ENCODE measurements at regions not wholly inside any gene's neighbourhood (a gene's known extent, or its start where the extent isn't known, plus 50 kb on each side); places are given as distances from the start of the nearest gene placed in this dataset.
A peak's percentile ranks its signal among the peaks of the same experiment; 100 is the strongest.

DNA sequence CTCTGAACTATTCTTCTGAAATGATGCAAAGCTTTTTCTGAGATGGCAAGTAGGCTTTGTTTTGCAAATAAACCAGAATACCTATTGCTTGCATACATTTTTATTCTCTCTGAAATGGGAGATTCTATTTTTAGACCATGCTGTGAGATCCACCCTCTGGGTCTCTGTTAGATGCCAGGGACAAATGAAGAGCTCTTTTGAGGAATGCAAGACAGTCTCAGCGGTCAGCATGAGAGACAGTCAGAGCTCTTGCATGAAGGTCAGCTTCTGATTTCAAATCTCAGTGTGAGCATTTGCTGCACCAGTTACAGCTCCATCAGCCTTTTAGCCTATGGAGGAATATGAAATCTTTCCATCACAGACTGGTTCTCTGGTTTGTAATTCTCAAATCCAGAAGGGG is 429.9 kb upstream of the KLF6 start:
- in situ Hi-C loops (cut with HindIII; ENCODE audit: low pct_unique_long_range_greater_than_20kb, low sequenced_read_pairs) = no loop called here
- no peak for TF ChIP-seq JUND (IDR thresholded peaks at IDR 0.05; ENCODE audit: low read depth)
- no peak for DNase-seq (ENCODE audit: low read depth in 1 of 2, low spot score in 1 of 2)

GRCh38 chr10:4213441-4213840 is 428.4 kb upstream of the KLF6 start:
- DNase-seq (ENCODE audit: low read depth in 1 of 2, low spot score in 1 of 2) = no peak
- in situ Hi-C loops (cut with HindIII; ENCODE audit: low pct_unique_long_range_greater_than_20kb, low sequenced_read_pairs) = no loop called here
- no peak for TF ChIP-seq JUND (IDR thresholded peaks at IDR 0.05; ENCODE audit: low read depth)

DNA sequence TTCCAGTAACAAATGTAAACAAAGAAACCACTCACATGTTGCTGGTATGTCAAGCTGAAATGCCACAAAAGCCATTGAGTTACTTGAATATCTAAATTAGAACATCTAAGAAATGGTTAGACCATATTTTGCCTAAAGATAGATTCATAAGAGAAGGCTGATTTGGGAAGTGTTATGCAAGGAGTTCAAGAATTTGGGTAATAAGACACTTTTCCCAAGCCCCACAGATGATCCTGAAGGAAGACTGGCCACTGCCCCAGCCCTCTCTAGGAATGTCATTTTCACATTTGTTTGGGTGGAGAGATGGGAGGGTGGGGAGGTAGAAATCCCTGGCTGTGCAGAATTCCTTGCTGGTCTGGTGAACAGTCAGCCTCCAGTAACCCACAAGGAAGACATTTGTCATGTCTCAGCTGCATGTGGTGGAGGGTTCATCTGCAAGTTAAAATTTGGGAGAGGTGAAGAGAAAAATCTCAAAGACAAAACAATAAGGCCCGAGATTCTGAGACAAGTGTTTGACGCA is 427.2 kb upstream of the KLF6 start:
- no peak for DNase-seq (ENCODE audit: low read depth in 1 of 2, low spot score in 1 of 2)
- TF ChIP-seq JUND (IDR thresholded peaks at IDR 0.05; ENCODE audit: low read depth) = no peak

GRCh38 chr10:4208499-4208898 is 423.5 kb upstream of the KLF6 start:
- DNase-seq (ENCODE audit: low read depth in 1 of 2, low spot score in 1 of 2) = no peak
- no peak for TF ChIP-seq JUND (IDR thresholded peaks at IDR 0.05; ENCODE audit: low read depth)
- in situ Hi-C loops (cut with HindIII; ENCODE audit: low pct_unique_long_range_greater_than_20kb, low sequenced_read_pairs) = no loop called here

More for the DNA sequence above, 427.2 kb upstream of the KLF6 start:
- in situ Hi-C loops (cut with HindIII; ENCODE audit: low pct_unique_long_range_greater_than_20kb, low sequenced_read_pairs) = no loop called here

DNA sequence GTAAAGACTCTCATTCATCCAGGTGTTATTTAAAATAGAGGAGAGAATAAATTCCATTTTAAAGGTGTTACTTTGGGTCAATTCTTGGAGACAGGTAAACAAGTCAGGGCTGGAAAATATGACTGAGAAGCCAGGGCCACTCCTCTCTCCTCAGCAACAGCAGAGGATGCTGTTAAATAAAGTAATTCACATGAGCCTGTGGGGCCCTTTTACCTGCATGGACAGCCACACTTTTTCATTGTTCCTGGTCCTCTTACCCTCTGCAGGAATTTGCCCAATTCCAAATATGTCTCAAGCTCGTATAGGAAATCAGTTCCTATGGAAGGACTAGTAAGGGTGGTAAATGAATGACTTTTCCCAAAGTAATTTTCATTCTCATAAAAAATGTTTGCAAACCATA is 420.1 kb upstream of the KLF6 start:
- TF ChIP-seq JUND (IDR thresholded peaks at IDR 0.05; ENCODE audit: low read depth) = no peak
- no peak for DNase-seq (ENCODE audit: low read depth in 1 of 2, low spot score in 1 of 2)
- in situ Hi-C loops (cut with HindIII; ENCODE audit: low pct_unique_long_range_greater_than_20kb, low sequenced_read_pairs) = no loop called here

DNA sequence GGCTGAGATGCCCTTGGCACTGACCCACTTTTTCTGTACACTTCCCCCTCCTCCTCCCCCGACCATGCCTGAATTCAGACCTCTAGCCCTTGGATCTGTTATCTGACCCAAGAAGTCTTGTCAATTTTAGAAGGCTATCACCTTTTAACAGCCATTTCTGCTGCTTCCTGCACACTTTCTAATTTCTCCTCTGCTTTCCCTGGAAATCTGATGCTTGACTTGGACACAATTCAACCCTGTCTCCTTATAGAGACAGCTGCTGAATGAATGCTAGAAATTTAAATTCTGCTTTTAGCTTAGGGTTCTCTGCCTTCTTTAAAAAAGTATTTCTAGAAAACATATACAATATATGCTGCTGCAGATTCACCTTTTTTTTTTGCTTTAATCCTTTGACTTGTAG is 417.9 kb upstream of the KLF6 start:
- TF ChIP-seq JUND (IDR thresholded peaks at IDR 0.05; ENCODE audit: low read depth) = no peak
- in situ Hi-C loops (cut with HindIII; ENCODE audit: low pct_unique_long_range_greater_than_20kb, low sequenced_read_pairs) = no loop called here
- no peak for DNase-seq (ENCODE audit: low read depth in 1 of 2, low spot score in 1 of 2)

DNA sequence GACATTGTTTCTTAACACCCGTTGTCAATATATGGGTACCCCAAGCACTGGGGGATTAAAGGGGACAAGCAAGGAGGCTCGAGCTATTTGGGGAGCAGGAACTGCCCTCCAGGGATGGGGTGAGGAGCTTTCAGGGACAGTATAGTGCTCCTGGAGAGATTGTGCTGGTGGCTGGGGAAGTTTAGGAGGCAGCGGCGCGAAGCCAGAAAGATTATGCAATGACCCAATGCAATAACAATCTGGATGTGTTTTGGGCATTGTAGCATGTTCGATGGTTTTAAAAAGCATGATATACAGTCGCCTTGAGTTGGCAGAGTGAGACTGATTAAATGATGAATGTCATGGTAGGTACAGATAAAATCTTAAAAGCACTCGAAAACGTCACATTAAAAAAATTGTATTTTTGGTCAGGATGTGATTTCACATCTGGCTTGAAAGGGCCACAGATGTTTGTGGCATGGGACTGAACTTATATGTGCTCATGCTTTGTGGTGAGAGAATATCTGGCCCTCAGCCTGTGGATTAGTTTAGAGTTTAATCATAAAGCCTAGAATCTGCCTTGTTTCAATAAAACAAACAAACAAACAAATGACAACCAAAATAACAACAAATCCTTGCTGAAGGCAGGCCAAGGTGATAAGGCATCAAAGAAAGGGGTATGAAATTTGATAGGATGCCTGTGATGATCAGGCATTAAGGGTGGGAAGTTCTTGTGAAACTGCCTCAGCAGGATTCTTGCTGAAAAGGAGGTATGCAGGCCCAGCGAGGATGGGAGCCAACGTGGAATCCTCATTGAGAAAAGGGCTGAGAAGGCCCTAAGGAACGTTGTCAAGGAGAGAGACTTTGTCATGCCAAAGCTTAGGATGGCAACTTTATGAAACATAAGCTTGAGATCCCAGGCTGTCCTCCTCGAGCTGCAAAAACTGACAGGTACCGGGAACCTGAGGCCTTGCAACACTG is 417.1 kb upstream of the KLF6 start:
- no peak for DNase-seq (ENCODE audit: low read depth in 1 of 2, low spot score in 1 of 2)
- in situ Hi-C loops (cut with HindIII; ENCODE audit: low pct_unique_long_range_greater_than_20kb, low sequenced_read_pairs) = no loop called here
- TF ChIP-seq JUND (IDR thresholded peaks at IDR 0.05; ENCODE audit: low read depth) = no peak

DNA sequence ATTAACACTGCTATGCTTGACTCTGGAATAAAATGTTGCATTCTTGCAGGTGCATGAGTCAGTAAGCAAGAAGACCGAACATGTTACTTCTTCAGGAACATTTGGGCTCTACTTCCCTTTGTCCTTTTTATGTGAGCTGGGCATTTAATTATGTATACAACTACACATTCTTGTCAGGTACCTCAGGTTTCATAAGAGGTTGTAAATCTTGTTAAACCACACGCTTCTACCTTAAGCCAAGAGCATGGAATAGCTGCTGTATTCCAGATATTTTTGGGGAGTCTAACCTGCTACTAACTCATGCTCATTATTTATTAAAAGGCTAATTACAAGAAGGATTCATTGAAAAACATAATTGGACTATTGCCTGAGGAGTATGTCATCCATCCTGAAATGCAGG is 414.2 kb upstream of the KLF6 start:
- in situ Hi-C loops (cut with HindIII; ENCODE audit: low pct_unique_long_range_greater_than_20kb, low sequenced_read_pairs) = no loop called here
- DNase-seq (ENCODE audit: low read depth in 1 of 2, low spot score in 1 of 2) = peak in 1 of 2 experiments; percentile 55
- TF ChIP-seq JUND (IDR thresholded peaks at IDR 0.05; ENCODE audit: low read depth) = no peak

DNA sequence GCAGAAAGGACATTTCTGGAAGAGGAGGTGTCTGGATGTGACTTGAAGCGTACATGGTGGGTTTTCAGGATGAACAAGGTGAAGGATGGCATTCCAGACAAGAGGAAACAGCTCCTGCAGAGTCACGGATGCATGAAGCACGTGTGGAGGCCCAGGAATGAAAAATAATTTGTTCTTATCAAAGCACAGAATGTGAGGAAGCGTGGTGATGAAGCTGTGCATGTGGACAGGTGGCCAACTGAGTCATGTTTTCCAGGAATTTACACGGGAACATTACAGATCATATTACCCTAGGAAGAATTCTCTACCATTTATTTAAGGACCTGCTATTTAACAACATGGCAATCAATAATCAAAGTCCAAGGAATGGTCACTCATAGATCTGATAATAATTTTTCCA is 413.2 kb upstream of the KLF6 start:
- DNase-seq (ENCODE audit: low read depth in 1 of 2, low spot score in 1 of 2) = no peak
- in situ Hi-C loops (cut with HindIII; ENCODE audit: low pct_unique_long_range_greater_than_20kb, low sequenced_read_pairs) = no loop called here
- no peak for TF ChIP-seq JUND (IDR thresholded peaks at IDR 0.05; ENCODE audit: low read depth)

DNA sequence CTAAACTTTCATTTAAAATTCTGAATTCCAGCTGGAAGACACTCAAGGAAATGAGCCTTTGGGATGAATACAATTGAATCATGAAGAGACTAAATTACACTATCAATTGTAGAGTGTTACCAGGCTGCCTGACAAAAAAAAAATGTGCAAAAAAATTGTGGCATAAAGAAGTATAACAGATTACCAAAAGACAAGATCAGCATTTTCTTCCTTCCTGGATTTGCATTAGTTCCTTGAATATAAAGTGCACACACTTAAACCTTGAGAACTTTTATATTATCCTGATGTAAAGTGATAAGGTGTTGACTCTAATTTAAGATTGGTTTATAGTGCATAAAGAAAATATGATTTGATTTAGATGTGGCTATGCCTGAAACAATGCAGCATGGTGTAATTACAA is 412.7 kb upstream of the KLF6 start:
- TF ChIP-seq JUND (IDR thresholded peaks at IDR 0.05; ENCODE audit: low read depth) = no peak
- no peak for DNase-seq (ENCODE audit: low read depth in 1 of 2, low spot score in 1 of 2)
- in situ Hi-C loops (cut with HindIII; ENCODE audit: low pct_unique_long_range_greater_than_20kb, low sequenced_read_pairs) = no loop called here

- TF ChIP-seq JUND (IDR thresholded peaks at IDR 0.05; ENCODE audit: low read depth) = no peak
- in situ Hi-C loops (cut with HindIII; ENCODE audit: low pct_unique_long_range_greater_than_20kb, low sequenced_read_pairs) = no loop called here
- DNase-seq (ENCODE audit: low read depth in 1 of 2, low spot score in 1 of 2) = no peak
Observed at GRCh38 chr10:4196771-4197390, 411.9 kb upstream of the KLF6 start.

GRCh38 chr10:4196183-4196582 is 411.2 kb upstream of the KLF6 start:
- in situ Hi-C loops (cut with HindIII; ENCODE audit: low pct_unique_long_range_greater_than_20kb, low sequenced_read_pairs) = no loop called here
- TF ChIP-seq JUND (IDR thresholded peaks at IDR 0.05; ENCODE audit: low read depth) = no peak

DNA sequence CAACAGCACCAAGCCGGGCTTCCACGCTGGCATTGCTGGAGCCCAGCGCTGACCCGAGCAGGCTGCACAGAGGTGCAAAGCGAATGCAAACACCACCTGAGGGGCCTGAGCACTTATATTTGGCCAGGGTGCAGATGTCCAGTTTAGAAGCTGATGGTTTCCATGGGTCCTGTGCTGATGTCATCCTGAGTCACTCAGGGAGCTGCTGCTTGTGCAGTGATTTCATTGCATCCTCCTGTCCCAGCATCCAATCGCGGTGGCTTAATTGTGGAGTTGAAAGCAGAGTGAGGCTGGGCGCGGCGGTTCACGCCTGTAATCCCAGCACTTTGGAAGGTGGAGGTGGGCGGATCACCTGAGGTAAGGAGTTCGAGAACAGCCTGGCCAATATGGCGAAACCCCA is 410.2 kb upstream of the KLF6 start:
- no peak for TF ChIP-seq JUND (IDR thresholded peaks at IDR 0.05; ENCODE audit: low read depth)
- in situ Hi-C loops (cut with HindIII; ENCODE audit: low pct_unique_long_range_greater_than_20kb, low sequenced_read_pairs) = no loop called here
- DNase-seq (ENCODE audit: low read depth in 1 of 2, low spot score in 1 of 2) = no peak

More at GRCh38 chr10:4196183-4196582, 411.2 kb upstream of the KLF6 start:
- no peak for DNase-seq (ENCODE audit: low read depth in 1 of 2, low spot score in 1 of 2)

All from T47D (cell line).